GM21515 (cell line): ENCODE measurements at regions not wholly inside any gene's neighbourhood (a gene's known extent, or its start where the extent isn't known, plus 50 kb on each side); places are given as distances from the start of the nearest gene placed in this dataset.

ENCODE experiments used
- ATAC-seq: cut with Tn5 transposase; IDR thresholded peaks from one replicate; pipeline ENCODE4 v1.9.1; 2021; ENCODE audit not compliant: unreplicated experiment

DNA sequence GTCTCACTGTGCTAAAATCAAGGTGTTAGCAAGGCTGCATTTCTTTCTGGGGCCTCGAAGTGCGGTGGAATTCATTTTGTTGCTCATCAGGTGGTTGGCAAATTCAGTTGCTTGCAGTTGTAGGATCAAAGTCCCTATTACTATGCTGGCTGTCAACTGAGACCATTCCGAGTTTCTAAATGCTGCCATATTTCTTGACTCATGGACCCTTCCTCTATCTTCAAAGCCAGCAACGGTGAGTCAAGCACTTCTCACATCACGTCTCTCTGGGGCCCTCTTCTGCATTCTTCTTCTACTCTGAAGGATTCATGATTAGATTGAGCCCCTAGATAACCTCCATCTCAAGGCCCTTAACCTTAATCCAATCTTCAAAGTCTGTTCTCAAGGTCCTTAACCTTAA, 619.7 kb downstream of the HACE1 start:
- ATAC-seq: no peak

DNA sequence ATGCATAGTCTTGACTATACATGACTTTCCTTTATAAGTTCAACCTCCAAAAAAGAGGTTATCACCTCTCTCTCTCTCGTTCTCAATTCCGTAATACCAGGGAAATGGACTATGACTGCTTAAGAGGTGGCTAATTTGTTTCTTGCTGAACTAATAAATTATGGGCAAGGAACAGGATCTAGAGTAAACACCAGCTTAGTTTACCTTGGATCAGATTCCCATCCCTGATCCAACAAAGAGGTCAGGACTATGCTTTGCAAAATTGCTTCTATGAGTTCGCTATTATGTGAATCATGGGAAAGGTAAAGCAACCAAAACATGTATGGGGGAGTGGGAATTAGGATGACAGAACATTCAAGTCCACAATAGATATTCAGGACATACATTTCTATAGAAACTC, 630.7 kb downstream of the HACE1 start:
- ATAC-seq: no peak

DNA sequence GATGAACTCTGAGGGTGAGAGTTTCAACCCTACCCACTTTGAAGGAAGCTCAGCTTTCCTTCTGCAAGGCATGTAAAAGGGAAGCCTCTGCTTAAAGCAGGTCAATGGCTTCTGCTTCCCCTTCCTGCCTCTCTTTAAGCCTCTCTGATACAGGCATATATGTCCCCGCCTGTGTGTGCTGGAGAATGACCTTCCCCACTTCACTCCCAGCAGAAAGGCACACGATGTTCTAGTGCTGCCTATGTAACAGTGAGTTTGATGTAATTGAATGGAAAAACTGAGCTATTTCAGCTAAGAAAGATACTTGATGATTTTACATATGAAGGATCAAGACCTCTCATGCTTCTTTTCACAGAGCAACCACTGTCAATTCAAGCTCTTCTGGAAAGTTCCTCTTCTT, 632.2 kb downstream of the HACE1 start:
- ATAC-seq: no peak

DNA sequence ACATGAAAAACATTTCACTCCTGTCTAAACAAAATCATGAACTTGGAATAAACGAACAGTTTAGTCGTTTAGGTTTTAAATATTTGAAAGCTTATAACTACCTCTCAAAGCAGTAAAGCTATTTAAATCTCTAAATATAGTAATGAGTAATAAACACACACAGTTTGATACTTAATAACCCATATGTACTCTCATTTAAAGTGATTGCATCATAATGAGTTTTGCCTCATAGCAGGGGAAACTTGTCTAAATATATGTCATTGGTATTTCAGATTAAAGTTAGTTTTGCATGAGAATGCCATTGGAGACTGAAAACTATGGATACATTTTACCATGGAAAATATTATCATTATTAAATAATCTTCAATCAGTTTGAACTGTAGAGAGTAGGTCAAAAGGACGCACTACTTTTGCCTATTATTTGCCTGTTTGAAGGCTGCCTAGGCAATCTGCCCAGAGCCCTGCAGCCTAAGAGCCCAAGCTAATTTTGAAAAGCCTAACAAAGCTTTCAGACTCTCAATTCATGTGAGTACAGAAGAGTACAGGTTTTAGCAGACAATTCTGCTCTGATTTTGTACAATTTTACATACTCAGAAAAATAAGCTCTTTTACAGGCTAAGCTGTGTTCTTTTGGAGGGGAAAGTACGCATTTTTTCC, 632.8 kb downstream of the HACE1 start:
- ATAC-seq: no peak

DNA sequence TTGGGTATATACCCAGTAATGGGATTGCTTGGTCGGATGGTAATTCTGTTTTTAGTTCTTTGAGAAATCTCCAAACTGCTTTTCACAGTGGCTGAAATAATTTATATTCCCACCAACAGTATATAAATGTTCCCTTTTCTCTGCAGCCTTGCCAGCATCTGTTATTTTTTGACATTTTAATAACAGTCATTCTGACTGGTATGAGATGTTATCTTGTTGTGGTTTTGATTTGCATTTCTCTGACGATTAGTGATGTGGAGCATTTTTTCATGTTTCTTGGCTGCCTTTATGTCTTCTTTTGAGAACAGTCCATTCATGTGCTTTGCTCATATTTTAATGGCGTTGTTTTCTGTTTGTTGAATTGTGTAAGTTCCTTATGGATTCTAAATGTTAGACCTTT, 641.6 kb downstream of the HACE1 start:
- ATAC-seq: no peak

DNA sequence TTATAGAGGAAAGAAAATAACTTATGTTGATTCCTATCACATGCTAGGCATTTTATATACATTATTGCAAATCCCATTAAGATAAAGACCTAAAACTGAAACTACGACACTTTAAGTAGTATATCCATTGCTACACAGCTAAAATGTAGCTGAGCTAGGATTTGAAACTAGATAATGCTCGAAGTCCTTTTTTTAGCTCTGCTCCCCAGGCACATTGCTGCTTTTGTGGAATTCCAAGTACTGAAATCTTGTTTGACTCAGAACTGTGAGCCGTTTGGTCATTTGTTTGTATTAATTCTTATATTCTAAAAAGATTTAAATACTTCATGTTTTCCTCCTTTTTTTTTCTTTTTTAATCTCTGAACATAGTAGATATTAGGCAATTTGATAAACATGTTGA, 644.8 kb downstream of the HACE1 start:
- ATAC-seq: no peak

DNA sequence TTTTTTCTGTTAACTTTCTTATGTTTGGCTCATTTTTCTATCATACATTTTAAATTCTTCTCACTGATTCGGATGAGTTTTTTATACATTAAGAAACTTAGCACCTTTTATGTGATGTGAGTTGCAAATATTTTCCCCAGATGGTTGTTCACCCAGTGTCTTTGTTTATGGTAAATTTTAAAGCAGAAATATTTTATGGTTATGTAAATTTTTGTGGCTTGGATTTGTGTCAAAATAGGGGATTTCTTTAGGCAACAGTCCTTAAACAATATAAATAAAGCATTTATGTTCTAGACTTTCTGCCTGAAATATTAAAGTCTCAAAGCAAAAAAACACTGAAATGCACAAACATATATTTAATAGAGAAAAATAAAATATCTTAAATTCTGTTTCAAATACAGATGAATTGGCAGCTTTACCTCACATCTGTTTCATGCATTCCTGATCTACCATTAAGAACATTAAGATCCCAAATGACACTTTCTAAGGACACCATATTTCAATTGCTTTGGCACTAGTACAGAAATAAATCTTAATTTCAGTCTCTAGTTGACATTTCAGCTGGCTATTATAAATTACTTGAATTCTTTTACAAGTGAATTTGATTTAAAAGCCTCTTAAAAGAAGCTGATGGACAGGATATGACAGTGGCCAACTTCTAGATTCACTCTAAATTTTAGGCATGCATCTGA, 646.6 kb downstream of the HACE1 start:
- ATAC-seq: no peak

DNA sequence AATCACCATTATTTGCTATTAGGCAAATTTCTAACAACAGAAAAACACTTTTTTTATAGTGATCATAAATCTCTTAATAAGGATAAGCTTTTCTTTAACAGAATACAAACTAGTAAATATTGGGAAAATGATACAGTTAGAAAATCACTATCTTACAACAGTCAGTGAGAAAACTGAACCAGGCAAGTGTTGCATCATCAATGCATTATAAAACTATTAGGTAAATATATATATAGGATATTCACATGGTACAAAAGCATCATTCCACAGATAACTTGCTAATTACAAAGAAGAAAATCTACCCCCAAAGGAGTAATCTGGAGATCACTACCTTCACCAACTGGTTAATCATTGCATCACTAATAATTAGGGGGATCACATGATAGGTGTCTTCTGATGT, 652.1 kb downstream of the HACE1 start:
- no peak for ATAC-seq

DNA sequence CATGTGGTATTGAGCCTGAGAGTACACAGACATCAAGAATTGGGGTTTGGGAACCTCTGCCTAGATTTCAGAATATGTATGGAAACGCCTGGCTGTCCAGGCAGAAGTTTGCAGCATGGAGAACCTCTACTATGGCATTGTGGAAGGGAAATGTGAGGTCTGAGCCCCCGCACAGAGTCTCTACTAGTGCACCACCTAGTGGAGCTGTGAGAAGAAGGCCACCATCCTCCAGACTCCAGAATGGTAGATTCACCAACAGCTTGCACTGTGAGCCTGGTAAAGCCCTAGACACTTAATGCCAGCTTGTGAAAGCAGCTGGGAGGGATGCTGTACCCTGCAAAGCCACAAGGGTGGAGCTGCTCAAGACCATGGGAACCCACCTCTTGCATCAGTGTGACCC, 658.2 kb downstream of the HACE1 start:
- ATAC-seq: no peak

DNA sequence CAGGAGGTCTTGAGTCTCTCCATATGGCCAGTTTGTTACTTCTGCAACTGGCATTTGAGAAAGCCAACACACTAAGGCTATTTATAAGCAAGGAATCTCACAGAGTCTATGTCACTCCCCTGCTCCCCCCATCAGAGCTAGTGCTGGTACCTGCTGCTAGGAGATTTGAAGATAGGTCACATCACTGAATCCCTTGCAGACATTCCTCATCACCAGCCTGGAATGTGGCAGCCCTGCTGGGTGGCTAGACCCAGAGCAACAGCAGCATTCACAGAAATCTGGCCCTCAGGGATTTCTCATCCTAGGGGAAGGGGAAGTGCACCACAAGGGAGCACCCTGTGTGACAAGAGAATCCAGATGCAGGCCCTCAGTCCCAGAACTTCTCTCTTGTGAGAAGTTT, 672.1 kb downstream of the HACE1 start:
- no peak for ATAC-seq

DNA sequence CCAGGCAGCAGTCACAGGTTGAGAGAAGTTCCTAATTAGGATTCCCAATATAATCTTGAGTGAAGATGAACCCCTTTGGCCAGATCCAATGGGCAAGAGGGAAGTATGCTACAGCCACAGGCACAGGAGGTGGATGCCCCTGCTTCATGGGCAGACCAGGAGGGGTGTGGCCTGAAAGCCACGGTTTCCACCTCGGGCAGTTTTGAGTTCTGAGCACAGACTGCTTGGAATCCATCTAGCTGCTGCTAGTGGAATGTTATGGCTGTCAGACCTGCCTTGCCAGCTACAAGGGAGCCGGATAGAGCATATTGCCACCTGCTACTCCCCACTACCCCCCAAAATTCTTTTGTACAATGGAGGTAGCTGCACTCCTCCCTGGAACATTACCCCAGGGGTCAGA, 672.9 kb downstream of the HACE1 start:
- ATAC-seq: no peak

DNA sequence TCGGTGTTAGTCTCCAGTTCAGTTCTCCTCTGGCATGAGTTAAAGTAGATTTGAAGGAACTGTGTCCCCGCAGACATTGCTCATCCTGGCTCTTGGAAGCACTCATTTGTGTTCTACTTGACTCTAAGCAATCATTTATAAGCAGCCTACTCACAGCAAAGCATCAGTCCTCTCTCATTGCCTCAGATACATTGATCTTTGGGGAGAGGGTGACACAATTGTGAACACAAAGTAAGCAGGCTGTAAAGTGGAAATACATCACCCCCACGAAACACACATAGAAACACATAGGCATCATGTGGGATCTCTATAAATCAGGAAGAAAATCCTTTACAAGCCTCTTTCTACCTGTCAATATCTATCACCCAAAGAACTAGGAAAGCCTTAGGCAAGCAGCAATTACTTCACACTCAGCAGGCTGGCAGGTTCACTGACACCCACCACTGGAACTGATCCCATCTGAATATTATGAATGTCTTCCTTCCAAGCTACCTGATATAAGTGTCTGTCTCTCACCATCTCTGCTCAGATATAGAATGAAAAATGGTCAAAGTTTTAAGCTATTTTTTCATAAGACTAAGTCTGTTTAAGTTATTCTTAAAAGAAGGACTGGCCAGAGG, 675.8 kb downstream of the HACE1 start:
- no peak for ATAC-seq

DNA sequence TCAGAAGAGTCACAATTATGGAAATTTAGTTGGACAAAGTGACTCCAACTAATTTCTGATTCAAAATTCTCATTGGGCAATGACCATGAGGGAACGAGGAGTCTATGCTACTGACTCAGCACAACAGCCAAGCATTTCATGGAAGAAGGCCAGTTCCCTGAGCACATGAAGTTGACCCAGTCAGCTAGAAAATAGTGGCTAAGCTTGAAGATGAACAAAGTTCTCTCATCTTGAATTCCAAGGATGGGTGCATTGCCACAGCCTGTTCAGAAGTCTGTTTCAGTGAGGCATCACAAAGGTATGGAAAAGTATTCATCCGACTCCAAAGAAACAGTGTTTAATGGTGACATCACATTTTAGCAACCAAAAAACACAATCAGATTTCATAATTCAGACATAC, 676.9 kb downstream of the HACE1 start:
- no peak for ATAC-seq

DNA sequence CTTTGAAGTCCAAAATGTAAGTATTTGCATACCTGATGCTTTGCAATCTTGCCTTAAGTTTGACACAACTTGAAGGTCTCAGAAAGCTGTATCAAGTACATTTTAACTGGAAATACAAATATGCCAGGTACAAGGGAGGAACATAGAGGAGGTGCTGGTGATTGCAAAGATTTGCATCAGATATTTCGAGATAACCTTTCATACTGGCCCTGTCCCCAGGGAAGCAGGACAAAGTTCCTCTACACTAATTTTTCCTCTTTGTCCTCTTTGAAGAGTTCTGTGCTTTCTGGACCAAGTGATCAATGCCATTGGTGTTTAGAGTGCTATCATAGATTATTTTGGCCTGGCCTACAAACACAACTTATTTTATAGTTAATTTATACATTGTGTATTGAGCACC, 686.1 kb downstream of the HACE1 start:
- no peak for ATAC-seq

DNA sequence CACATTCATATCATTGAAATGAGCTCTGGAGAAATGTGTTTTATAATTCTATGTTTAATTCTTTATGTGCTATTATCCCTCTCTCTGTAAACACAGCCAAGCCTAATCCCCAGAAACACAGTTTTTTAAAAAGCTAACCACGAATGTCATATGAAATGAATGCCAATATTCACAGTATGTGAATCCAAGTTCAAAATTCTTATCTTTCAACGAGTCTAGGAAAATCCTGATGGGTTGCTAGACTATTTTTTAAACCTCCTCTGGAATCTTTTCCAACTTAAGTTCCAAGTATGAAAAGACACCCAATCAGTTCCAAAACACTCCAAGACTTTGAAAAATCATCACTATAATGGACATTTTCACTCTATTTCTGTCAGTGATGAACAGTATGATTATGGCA, 689.3 kb downstream of the HACE1 start:
- ATAC-seq: no peak

DNA sequence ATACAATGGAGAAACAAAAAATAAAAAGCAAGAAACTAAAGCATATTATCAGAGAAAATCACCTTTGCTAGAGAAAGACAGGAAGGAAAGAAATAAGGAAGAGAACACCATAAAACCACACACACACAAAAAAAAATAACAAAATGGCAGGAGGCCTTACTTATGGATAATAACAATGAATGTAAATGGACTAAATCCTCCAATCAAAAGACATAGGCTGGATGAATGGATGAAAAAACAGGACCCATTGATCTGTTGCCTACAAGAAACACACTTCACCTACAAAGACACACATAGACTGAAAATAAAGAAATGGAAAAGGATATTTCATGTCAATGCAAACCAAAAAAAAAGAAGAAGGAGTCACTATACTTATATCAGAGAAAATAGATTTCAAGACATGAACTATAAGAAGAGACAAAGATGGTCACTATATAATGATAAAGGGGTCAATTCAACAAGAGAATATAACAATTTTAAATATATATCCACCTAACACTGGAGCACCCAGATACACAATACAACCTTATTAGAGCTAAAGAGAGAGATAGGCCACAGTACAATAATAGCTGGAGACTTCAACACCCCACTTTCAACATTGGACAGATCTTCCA, 693.6 kb downstream of the HACE1 start:
- ATAC-seq: no peak

DNA sequence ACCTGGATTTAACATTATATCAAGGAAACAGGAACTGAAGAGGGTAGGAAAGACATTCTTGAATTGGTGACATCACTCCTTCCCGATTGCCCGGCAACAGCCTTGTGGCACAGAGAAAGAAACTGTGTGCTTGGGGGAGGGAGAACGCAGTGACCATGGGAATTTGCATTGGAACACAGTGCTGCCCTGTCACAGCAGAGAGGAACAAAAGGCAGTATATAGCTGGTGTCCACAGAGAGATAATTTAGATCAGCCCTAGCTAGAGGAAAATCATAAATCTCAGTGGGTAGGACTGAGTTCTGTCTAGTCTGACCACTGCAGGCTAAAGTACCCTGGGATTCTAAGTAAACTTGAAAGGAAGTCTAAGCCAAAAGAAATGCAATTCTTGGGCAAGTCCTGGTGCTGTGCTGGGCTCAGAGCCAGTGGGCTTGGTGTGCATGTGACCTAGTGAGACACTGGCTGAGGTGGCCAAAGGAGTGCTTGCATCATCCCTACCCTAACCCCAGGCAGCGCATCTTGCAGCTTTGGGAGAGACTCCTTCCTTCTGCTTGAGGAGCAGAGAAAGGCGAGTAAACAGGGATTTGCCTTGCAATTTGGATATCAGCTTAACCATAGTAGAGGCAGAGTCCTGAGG, 697.6 kb downstream of the HACE1 start:
- no peak for ATAC-seq

DNA sequence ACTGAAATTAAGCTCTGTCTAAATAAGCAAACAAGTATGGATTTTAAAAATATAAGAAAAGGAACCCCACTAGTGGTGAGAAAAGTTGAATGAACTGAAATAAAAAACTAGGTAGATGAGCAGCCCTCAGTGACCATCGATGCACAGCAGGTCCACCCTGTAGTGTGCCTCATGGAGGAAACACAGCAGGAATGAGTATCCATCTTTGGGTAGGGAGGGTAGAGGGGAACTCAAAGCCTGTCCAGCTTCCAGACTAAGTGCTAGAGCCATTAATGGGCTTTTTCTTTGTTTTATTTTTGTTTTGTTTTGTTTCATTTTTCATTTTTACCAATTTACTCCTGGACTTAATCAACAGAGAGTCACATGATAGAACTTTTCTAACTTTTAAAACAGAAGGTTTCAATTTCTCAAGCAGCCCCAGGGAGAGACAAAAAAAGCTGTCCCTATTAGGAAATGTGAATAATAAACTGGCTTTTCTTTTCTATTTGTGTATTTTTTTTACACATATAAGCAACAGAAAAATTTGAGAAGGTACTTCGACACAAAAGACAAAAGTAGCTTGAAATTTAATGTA, 700.6 kb downstream of the HACE1 start:
- no peak for ATAC-seq

DNA sequence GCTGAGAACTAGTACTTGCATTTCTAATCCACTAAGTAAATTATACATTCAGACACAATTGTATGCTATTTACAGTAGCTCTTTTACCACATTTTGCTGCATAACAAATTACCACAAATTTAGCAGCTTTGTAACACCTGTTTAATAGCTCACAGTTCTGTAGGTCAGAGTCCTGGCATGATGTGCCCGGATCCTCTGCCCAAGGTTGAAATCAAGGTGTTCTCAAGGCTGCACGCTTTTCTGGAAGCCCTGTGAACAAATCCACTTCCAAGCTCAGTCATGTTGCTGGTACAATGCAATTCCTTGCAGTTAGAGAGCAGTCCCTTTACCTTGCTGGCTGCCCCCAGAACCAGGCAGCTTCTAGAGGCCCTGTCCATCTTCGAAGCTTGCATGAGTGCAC, 716.0 kb downstream of the HACE1 start:
- ATAC-seq: no peak

DNA sequence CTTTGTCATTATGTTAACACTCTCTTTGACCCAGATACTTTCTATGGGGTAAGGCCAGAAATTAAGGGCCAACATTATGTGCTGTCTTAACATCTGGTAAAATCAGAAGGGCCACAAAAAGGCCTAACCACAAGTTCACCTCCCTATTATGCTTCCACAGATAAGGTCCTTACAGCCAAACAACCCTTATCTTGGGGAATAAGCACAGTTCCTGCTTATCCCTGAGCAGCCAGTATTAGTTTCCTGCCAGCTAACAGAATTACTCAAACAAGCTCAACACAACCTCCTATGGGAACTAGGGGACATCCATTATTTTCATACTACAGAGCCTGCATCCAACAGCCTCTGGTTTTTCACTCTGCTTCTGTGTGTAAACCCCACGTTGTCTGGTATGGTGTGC, 724.8 kb downstream of the HACE1 start:
- ATAC-seq: no peak

DNA sequence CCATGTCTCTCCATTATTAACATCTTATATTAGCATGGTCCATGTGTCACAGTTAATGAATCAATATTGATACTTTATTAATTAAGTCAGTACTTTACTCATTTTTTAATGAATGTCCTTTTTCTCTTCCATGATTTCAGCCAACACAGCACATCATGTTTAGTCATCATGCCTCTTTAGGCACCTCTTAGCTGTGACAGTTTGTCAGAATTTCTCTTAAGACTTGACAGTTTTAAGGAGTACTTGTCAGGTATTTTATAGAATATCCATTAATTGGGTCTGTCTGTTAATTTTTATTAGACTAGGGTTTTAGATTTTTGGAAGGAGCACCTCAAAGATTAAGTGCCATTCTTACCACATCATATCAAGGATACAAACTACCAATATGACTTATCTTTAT, 729.4 kb downstream of the HACE1 start:
- no peak for ATAC-seq
